Activated T-helper 1 cell treated with Interleukin-2 at 50 U/mL for 16 hours (primary cell): ENCODE measurements at regions not wholly inside any gene's neighbourhood (a gene's known extent, or its start where the extent isn't known, plus 50 kb on each side); places are given as distances from the start of the nearest gene placed in this dataset.

ENCODE experiments used
- DNase-seq: peaks from one replicate; pipeline ENCODE4 v3.0.0-alpha.2; 2020; ENCODE audit warnings: low read depth

GRCh38 chr4:177051473-177052060, 258.1 kb upstream of the NEIL3 start:
- DNase-seq = no peak

DNA sequence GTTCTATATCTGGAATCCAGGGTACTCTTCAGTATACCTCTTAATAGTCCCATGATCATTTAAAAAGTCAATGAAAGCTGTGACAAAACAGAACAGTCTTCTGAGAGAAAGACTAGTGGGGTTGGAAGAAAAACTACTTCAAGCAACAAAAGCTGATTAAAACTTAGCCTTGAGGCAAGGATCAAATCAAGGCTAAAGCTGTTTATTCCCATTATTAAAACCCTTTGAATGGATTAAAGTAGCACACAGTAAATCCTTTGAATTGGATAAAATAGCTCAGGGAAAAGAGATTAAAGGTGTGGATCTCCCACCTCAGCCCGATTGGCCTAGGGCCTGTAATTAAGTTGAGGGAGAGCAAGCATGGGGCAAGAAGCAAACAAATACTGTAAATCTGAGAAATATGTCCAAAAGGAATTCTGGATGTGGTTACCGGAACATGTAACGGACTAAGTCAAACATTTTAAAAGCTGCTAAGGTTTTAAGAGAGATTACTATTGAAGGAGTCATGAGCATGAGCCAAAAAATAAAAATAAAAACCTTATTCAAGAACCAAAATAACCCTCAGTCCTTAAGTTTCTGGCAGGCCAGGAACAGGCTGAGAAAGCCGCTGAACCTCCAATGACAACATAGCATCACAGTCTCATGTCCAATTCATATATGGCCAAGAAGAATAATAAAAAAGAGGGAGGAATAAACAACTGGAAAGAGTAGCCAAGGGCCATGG, 257.3 kb upstream of the NEIL3 start:
- DNase-seq = no peak

- no peak for DNase-seq
Measured at GRCh38 chr4:177057186-177057585, 252.5 kb upstream of the NEIL3 start.

GRCh38 chr4:177064116-177064515, 245.6 kb upstream of the NEIL3 start:
- DNase-seq = no peak

DNA sequence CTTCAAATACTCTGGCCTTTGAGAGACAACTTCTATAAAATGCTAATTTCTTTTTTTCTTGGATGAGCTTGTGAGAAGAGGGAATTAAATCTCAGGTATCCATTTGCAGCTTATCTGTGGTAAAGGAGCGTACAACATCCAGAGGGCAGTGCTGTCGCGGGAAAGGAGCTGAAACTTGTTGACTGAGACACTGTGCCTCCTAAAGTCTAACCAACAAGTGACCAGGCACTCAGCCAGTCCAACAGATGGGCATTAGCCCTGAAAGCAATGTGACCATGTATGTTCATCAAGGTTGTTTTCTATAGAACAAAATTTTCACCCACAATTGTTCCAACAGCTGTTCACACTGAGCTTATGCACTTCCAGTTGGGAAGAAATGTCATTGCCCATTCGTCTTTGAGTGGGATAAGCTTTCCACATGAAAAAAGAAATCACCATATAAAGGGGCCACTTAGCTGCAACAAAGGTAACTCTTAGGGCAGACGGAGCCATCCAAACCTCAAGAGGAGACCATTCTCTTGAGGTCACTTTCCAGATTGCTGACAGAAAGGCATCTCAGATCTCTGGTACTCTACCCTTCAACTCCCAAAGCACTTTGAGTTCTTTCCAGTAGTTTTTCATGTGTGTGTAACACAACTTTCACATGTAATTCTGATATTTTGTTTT, 244.8 kb upstream of the NEIL3 start:
- no peak for DNase-seq

DNA sequence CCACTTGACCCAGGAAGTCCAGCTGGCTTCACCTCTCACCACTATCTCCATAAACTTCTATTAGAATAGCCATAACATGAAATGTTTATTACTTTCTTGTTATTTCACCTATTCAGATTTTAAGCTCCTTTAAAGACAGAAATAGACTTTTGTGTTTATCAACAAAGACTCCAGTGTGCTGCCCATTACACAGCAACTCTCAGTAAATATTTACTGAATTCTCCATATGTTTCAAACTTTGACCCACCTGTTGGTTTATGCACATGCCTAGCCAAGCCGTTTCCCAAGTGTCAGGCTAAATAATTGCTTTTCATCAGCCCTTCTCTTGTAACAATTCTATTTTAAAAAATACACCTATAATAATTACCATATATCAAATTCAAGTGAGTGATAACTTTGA, 242.9 kb upstream of the NEIL3 start:
- DNase-seq = no peak

DNA sequence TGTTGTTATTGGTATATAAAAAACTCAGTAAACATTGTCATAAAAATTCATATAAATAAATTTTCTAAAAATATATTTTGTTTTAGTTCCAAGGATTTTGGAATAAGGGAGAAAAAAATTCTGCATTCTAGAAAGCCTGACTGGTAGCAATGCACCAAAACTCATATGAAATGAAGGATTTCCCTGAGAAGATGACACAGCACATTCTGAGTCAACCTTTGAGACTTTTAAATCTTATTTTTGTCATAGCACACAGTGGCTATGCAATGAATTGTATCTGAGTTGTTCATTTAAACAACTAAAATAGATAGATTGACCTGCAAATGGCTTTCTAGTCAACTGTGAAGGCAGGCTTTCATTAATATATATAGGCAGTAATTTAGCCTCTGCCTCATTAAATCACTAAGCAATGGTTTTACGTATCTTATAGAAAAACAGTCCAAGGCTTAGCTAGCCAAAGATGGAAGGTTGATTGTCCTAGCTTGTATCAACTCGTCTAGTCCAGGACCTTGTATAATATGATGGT, 239.1 kb upstream of the NEIL3 start:
- DNase-seq = no peak

- no peak for DNase-seq
Measured at GRCh38 chr4:177077095-177077971, 232.3 kb upstream of the NEIL3 start.

- DNase-seq = no peak
Measured at GRCh38 chr4:177079327-177079726, 230.3 kb upstream of the NEIL3 start.

DNA sequence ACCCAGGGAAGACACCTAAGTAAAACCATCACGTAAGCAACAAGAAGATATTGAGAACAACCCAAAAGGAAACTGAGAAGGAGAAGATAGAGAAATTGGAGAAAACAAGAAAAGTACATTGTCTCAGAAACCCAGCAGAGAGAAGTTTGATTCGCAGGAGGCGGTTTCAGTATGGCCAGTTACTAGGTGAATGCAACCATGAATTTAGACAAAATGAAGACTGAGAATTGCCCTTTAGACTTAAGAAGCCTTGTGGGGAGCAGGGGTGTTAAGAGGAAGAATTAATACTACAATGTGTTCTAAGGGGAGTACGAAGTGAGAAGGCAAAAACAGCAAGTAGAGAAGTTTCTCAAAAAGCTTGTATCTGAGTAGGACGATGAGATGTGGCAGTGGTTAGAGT, 229.3 kb upstream of the NEIL3 start:
- no peak for DNase-seq

DNA sequence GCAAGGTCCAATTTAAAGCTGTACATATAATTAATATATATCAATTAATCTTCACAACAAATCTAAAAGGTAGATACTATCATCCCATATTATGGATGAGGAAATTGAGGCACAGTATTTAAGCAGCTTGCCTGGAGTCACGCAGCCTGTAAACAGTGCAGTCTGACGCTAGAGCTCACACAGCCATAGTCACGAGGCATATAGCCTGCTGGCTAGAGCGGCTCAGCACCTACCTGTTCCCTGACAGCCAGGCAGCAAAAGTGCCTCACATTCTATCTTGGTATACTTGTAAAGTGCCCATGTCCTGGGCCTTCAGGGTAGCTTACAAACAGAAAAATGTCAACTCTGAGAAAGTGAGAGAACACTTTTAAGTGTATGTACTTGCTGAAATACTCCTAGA, 222.6 kb upstream of the NEIL3 start:
- DNase-seq = no peak

DNA sequence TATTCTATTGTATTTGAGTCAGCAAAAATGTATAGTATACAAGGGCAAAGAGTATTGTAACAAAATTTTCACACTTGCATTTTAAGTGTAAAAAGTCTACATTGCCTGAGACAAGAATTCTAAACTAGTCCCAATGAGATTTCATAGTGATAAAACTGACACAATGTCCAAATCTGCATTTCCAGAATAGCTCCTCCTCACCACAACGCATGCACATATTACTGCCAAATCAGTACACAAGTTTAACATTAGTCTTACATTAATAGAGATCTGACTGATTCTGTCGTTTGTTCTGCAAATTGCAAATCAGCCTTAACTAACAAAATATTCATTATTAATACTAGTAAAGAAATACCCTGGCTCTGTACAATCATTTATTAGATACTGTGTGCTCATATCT, 222.2 kb upstream of the NEIL3 start:
- no peak for DNase-seq

GRCh38 chr4:177091515-177091914, 218.2 kb upstream of the NEIL3 start:
- no peak for DNase-seq

DNA sequence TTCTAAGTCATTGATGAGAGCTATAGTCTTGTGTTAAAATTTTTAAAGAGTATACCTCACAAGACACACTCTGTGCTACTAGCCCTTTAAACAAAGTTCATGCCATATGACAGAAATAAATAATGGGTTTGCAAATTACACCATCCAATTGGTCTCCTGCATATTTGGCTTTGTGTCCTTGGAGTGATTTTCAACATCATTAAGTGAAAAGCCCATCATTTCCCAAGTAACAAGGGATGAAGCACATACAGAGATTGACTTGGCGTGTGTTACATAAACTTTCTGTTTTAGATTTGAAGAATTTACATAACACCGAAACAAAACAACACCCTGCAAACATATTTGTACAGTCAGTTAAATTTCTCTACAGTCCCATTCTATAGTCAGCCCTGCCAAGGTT, 216.9 kb upstream of the NEIL3 start:
- DNase-seq = no peak

DNA sequence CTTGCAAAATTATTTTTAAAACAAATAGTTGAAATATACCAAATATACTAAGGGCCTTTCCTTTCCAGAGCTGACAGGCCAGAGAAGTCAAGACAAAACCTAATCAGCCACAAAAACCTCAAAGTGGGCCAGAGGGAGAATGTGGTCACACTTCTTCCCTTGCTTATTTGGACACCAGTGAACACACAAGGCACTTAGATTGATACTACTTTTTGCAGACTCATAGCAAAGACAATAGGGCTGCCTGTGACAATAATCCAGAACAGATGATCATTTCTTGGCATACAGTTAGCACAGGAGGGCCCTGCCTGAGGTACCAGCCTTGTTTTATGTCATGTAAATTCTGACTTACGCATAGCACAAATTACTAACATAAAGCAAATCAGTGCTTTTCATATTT, 215.7 kb upstream of the NEIL3 start:
- DNase-seq = no peak

- DNase-seq = no peak
Measured at GRCh38 chr4:177097291-177097690, 212.4 kb upstream of the NEIL3 start.

DNA sequence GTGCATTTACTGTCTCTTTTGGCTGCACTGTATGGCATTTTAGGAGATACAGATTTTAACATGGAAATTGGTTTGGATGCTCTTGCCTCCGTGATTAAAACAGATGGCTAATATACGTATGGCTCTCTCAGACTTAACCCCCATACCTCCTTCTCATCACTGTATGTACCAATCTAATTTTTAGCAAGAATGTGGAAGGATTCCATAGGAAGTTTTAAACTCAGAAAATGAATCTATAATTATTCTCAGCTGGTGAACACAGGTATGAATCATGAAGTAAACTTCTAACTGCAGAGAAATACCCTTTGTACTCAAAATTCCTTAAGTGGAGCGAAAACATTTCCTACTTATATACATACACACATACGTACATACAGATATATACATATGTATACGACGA, 210.5 kb upstream of the NEIL3 start:
- DNase-seq = no peak

- DNase-seq = no peak
Measured at GRCh38 chr4:177100307-177100706, 209.4 kb upstream of the NEIL3 start.

DNA sequence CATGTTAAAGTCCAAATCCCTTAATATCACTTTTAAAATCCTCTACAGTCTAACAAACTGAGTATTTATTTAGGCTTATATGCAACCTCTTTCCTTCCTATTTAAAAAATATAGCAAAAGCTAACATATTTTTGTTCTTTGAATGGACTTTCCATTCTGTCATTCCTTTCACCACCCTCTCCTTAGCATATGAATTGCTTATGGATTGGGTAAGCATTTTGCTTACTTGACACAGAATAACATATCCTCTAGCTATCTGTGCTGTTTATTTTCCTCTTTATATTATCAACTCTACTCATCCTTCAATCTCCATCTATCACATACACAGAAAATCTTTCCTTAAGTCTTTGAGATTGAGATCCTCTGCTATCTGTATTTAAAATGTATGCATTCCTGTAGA, 206.1 kb upstream of the NEIL3 start:
- no peak for DNase-seq

GRCh38 chr4:177105536-177105935, 204.1 kb upstream of the NEIL3 start:
- DNase-seq = no peak

- no peak for DNase-seq
Measured at GRCh38 chr4:177107288-177107921, 202.3 kb upstream of the NEIL3 start.

DNA sequence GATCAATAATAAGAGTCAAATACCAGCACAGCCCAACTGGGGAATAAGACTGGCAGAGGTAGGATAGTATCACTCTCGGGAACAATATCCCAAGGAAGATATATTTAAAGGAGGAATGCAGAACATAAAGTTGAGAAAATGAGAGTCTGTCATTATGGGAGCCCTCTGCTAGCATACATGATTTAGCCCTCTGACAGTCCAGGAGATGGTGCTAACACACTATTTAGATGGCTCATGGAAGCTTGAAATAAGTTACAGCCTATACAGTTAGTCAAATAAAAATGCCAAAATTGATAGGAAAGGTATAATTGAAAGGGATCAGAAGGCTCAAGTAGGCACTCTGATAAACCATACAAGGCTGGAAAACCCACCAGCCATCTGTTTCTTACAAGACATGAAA, 201.0 kb upstream of the NEIL3 start:
- DNase-seq = no peak
